GM06990 (cell line): ENCODE measurements at regions not wholly inside any gene's neighbourhood (a gene's known extent, or its start where the extent isn't known, plus 50 kb on each side); places are given as distances from the start of the nearest gene placed in this dataset.

Experiments used
- DNase-seq: peaks from one replicate; pipeline ENCODE4 v3.0.0-alpha.2; 2011; ENCODE audit not compliant: insufficient read length; ENCODE audit errors: extremely low read depth
- H3K27me3 ChIP-seq: replicated peaks from 2 replicates; pipeline ENCODE4 v1.6.0; 2011; ENCODE audit warnings: low read length; ENCODE audit not compliant: control insufficient read depth, insufficient read depth
- H3K36me3 ChIP-seq: 2 replicates; pipeline ENCODE4 v1.5.1; 2011; ENCODE audit warnings: low read length; ENCODE audit not compliant: control insufficient read depth, insufficient read depth
- H3K4me3 ChIP-seq: replicated peaks from 2 replicates; pipeline ENCODE4 v1.5.1; 2011; ENCODE audit warnings: low read depth, mild to moderate bottlenecking, control low read depth, low read length
- CTCF ChIP-seq: IDR thresholded peaks from 2 replicates; pipeline ENCODE4 v1.5.1; 2011; ENCODE audit warnings: low read length, control low read depth, mild to moderate bottlenecking, inconsistent platforms; ENCODE audit not compliant: insufficient read depth, poor library complexity, severe bottlenecking

DNA sequence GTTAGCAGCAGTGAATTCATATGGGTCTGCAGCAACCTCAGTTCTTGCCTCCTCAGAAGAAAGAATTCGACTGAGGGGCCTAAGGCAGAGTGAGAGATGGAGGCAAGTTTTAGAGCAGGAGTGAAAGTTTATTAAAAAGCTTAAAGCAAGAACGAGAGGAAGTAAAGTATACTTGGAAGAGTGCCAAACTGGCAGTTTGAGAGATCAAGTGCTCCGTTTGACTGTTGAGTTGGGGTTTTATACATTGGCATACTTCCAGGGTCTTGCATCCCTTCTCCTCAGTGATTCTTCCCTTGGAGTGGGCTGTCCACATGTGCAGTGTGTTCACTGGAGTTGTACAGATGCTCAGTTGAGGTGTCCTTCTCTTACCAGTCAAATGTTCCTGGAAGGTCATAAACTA is 203.6 kb downstream of the SPATA31D1 start:
- Histone ChIP-seq H3K4me3 (no peak overlapping the region), H3K27me3 (no peaks in the 10 kb centered on the region), H3K36me3 (no peaks in the 10 kb centered on the region)
- DNase-seq = no peak
- no peak for TF ChIP-seq CTCF

GRCh38 chr9:82196622-82197441 is 208.3 kb downstream of the SPATA31D1 start:
- Histone ChIP-seq H3K27me3 (no peaks in the 10 kb centered on the region), H3K4me3 (no peak overlapping the region), H3K36me3 (no peaks in the 10 kb centered on the region)
- TF ChIP-seq CTCF = no peak
- DNase-seq = no peak

DNA sequence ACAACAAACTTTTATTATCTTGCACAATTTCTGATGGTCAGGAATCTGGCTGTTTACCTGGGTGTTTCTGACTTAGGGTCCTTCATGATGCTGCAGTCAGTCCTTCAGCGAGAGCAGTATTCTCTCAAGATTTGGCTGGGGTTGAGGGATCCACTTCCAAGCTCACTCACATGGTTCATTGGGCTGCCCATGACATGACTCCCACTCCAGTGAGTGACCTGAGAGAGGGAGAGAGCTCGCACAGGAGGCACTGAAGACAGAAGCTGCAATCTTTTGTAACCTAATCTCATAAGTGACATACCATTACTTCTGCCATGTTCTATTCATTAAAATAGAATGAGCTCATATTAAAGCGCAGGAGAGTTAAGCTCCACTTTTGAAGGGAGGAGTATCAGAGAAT is 212.6 kb downstream of the SPATA31D1 start:
- Histone ChIP-seq H3K4me3 (no peak overlapping the region), H3K36me3 (no peaks in the 10 kb centered on the region), H3K27me3 (no peaks in the 10 kb centered on the region)
- TF ChIP-seq CTCF = no peak
- DNase-seq = no peak

GRCh38 chr9:82202808-82203207 is 214.2 kb downstream of the SPATA31D1 start:
- TF ChIP-seq CTCF = no peak
- no peak for DNase-seq
- Histone ChIP-seq H3K27me3 (no peaks in the 10 kb centered on the region), H3K4me3 (no peak overlapping the region), H3K36me3 (no peaks in the 10 kb centered on the region)

GRCh38 chr9:82206490-82206889 is 217.9 kb downstream of the SPATA31D1 start:
- no peak for TF ChIP-seq CTCF
- no peaks in the 10 kb centered on the region for H3K36me3 ChIP-seq
- DNase-seq = no peak
- H3K4me3 ChIP-seq = no peak overlapping the region
- H3K27me3 ChIP-seq = no peaks in the 10 kb centered on the region
